ENCODE measurements at regions not wholly inside any gene's neighbourhood (a gene's known extent, or its start where the extent isn't known, plus 50 kb on each side); places are given as distances from the start of the nearest gene placed in this dataset.
"Not testable (repeated sequence)": the region's sequence is repeated elsewhere in the genome, so short reads cannot be mapped to it uniquely, and the experiment has no call there.

- DNase-seq = peak in 2 of 3 donors; percentile 24 to 36
- H3K4me3 ChIP-seq; ATAC-seq; H3K4me1 ChIP-seq (ENCODE audit: low read depth); intact Hi-C loops (cut with DNase I, micrococcal nuclease); H3K36me3 ChIP-seq (ENCODE audit: low read depth); H3K9me3 ChIP-seq: not testable (repeated sequence)
Observed at GRCh38 chr21:5104562-5104928, 5416.8 kb upstream of the TPTE start.

GRCh38 chr21:5105939-5106708, 5415.3 kb upstream of the TPTE start:
- intact Hi-C loops (cut with DNase I, micrococcal nuclease); H3K4me3 ChIP-seq; H3K9me3 ChIP-seq; H3K4me1 ChIP-seq (ENCODE audit: low read depth); H3K36me3 ChIP-seq (ENCODE audit: low read depth): not testable (repeated sequence)
- DNase-seq (peak in 2 of 3 donors; percentile 36 to 53), ATAC-seq (peak; percentile 34)

GRCh38 chr21:5106767-5107464, 5414.5 kb upstream of the TPTE start:
- DNase-seq (peak in 2 of 3 donors; percentile 21 to 44), ATAC-seq (peak; percentile 19)
- H3K4me3 ChIP-seq; H3K36me3 ChIP-seq (ENCODE audit: low read depth); H3K9me3 ChIP-seq; intact Hi-C loops (cut with DNase I, micrococcal nuclease); H3K4me1 ChIP-seq (ENCODE audit: low read depth): not testable (repeated sequence)

- H3K4me3 ChIP-seq; H3K4me1 ChIP-seq (ENCODE audit: low read depth); H3K9me3 ChIP-seq; intact Hi-C loops (cut with DNase I, micrococcal nuclease); H3K36me3 ChIP-seq (ENCODE audit: low read depth); DNase-seq: not testable (repeated sequence)
- ATAC-seq = peak; percentile 10
Observed at GRCh38 chr21:5107637-5108036, 5413.7 kb upstream of the TPTE start.

GRCh38 chr21:5108048-5108775, 5413.2 kb upstream of the TPTE start:
- ATAC-seq = peak; percentile 60
- H3K4me1 ChIP-seq (ENCODE audit: low read depth); intact Hi-C loops (cut with DNase I, micrococcal nuclease); H3K4me3 ChIP-seq; H3K9me3 ChIP-seq; H3K36me3 ChIP-seq (ENCODE audit: low read depth): not testable (repeated sequence)
- peak in 2 of 3 donors; percentile 40 to 51 for DNase-seq

GRCh38 chr21:5111197-5111596, 5410.2 kb upstream of the TPTE start:
- ATAC-seq; H3K9me3 ChIP-seq; H3K4me3 ChIP-seq; H3K4me1 ChIP-seq (ENCODE audit: low read depth); intact Hi-C loops (cut with DNase I, micrococcal nuclease); H3K36me3 ChIP-seq (ENCODE audit: low read depth): not testable (repeated sequence)
- peak in 2 of 3 donors; percentile 14 to 41 for DNase-seq

GRCh38 chr21:5113092-5113491, 5408.3 kb upstream of the TPTE start:
- H3K4me3 ChIP-seq; H3K36me3 ChIP-seq (ENCODE audit: low read depth); DNase-seq; intact Hi-C loops (cut with DNase I, micrococcal nuclease); ATAC-seq; H3K9me3 ChIP-seq; H3K4me1 ChIP-seq (ENCODE audit: low read depth): not testable (repeated sequence)

- H3K4me1 ChIP-seq (ENCODE audit: low read depth); intact Hi-C loops (cut with DNase I, micrococcal nuclease); H3K9me3 ChIP-seq; H3K4me3 ChIP-seq; H3K36me3 ChIP-seq (ENCODE audit: low read depth): not testable (repeated sequence)
- DNase-seq (peak in 1 of 3 donors; percentile 9), ATAC-seq (peak; percentile 68)
Observed at GRCh38 chr21:5114468-5114867, 5406.9 kb upstream of the TPTE start.

- H3K4me1 ChIP-seq (ENCODE audit: low read depth) = not testable (repeated sequence)
- peak; percentile 2 for ATAC-seq
Observed at GRCh38 chr21:5114893-5115645, 5406.3 kb upstream of the TPTE start.

GRCh38 chr21:5115646-5116343, 5405.6 kb upstream of the TPTE start:
- H3K36me3 ChIP-seq (ENCODE audit: low read depth); H3K9me3 ChIP-seq; H3K4me3 ChIP-seq; H3K4me1 ChIP-seq (ENCODE audit: low read depth); intact Hi-C loops (cut with DNase I, micrococcal nuclease): not testable (repeated sequence)
- DNase-seq (peak in 2 of 3 donors; percentile 30 to 63), ATAC-seq (peak; percentile 20)

More at GRCh38 chr21:5114893-5115645, 5406.3 kb upstream of the TPTE start:
- intact Hi-C loops (cut with DNase I, micrococcal nuclease); H3K4me3 ChIP-seq; H3K9me3 ChIP-seq; H3K36me3 ChIP-seq (ENCODE audit: low read depth): not testable (repeated sequence)
- DNase-seq = peak in 2 of 3 donors; percentile 29 to 50

GRCh38 chr21:5116344-5117123, 5404.8 kb upstream of the TPTE start:
- not testable (repeated sequence) for ATAC-seq, H3K4me3 ChIP-seq

GRCh38 chr21:5117135-5117534, 5404.2 kb upstream of the TPTE start:
- ATAC-seq; intact Hi-C loops (cut with DNase I, micrococcal nuclease); H3K4me1 ChIP-seq (ENCODE audit: low read depth); H3K4me3 ChIP-seq; H3K9me3 ChIP-seq; H3K36me3 ChIP-seq (ENCODE audit: low read depth): not testable (repeated sequence)
- peak in 2 of 3 donors; percentile 6 to 22 for DNase-seq

More at GRCh38 chr21:5116344-5117123, 5404.8 kb upstream of the TPTE start:
- DNase-seq = peak in 1 of 3 donors; percentile 8
- H3K36me3 ChIP-seq (ENCODE audit: low read depth); H3K9me3 ChIP-seq; intact Hi-C loops (cut with DNase I, micrococcal nuclease); H3K4me1 ChIP-seq (ENCODE audit: low read depth): not testable (repeated sequence)

Data from mucosa of descending colon (tissue), 3 donors.